ENCODE measurements at regions not wholly inside any gene's neighbourhood (a gene's known extent, or its start where the extent isn't known, plus 50 kb on each side); places are given as distances from the start of the nearest gene placed in this dataset.
A peak's percentile ranks its signal among the peaks of the same experiment; 100 is the strongest.

- no peaks in the 10 kb centered on the region for H3K79me2 ChIP-seq (ENCODE audit: control insufficient read depth, insufficient read depth, low read length, poor library complexity)
- H3K14ac ChIP-seq (ENCODE audit: low read length) = no peak overlapping the region
- no peak overlapping the region for H3K27ac ChIP-seq (ENCODE audit: low read depth, low read length)
- no CpG with 5 or more reads among the region's 6 CpGs for WGBS (ENCODE audit: extremely low coverage, insufficient coverage, insufficient read length)
- H3K4me3 ChIP-seq (ENCODE audit: low read depth, low read length) = no peak overlapping the region
- no peak overlapping the region for H3K23ac ChIP-seq (ENCODE audit: low read length)
- no peaks in the 10 kb centered on the region for H3K36me3 ChIP-seq (ENCODE audit: control insufficient read depth in 1 of 2, insufficient read depth in 2 of 2, low read length in 2 of 2)
- H3K79me1 ChIP-seq (ENCODE audit: low read length) = no peaks in the 10 kb centered on the region
- H3K9ac ChIP-seq (ENCODE audit: low read length) = peak overlapping the region; percentile 2
- no peak overlapping the region for H2BK120ac ChIP-seq (ENCODE audit: insufficient read depth, low read length, poor library complexity)
- no peak overlapping the region for H3K4ac ChIP-seq (ENCODE audit: low read depth, low read length)
- H4K91ac ChIP-seq (ENCODE audit: low read depth, low read length) = no peak overlapping the region
- H3K4me2 ChIP-seq (ENCODE audit: low read length) = no peak overlapping the region
- H2BK5ac ChIP-seq (ENCODE audit: low read depth, low read length, poor library complexity) = no peak overlapping the region
- no peak overlapping the region for H4K12ac ChIP-seq (ENCODE audit: low read depth, low read length)
- H2AK5ac ChIP-seq (ENCODE audit: low read length) = no peak overlapping the region
- H2AFZ ChIP-seq (ENCODE audit: insufficient read depth, low read length, poor library complexity) = no peak overlapping the region
- DNase-seq = no peak
- no peak overlapping the region for H4K8ac ChIP-seq (ENCODE audit: low read depth, low read length)
- no peak overlapping the region for H3K18ac ChIP-seq (ENCODE audit: low read length)
- H3K27me3 ChIP-seq (ENCODE audit: insufficient read depth, low read length) = no peaks in the 10 kb centered on the region
- H2BK12ac ChIP-seq (ENCODE audit: low read length) = no peak overlapping the region
- no peaks in the 10 kb centered on the region for H3K4me1 ChIP-seq (ENCODE audit: control insufficient read depth in 1 of 2, insufficient read depth in 2 of 2, low read length in 2 of 2)
- peaks cover 2% of the 10 kb centered on the region for H3K9me3 ChIP-seq (ENCODE audit: insufficient read depth, low read depth, low read length)
Measured at GRCh38 chr10:120783867-120784266, 67.3 kb upstream of the WDR11 start.

GRCh38 chr10:120788771-120789170 lies 62.4 kb upstream of the WDR11 start:
- Histone ChIP-seq H4K12ac (ENCODE audit: low read depth, low read length) (no peak overlapping the region), H3K4me3 (ENCODE audit: low read depth, low read length) (no peak overlapping the region), H2BK12ac (ENCODE audit: low read length) (no peak overlapping the region), H3K14ac (ENCODE audit: low read length) (no peak overlapping the region), H4K91ac (ENCODE audit: low read depth, low read length) (no peak overlapping the region), H3K4ac (ENCODE audit: low read depth, low read length) (no peak overlapping the region), H3K4me2 (ENCODE audit: low read length) (no peak overlapping the region), H3K18ac (ENCODE audit: low read length) (no peak overlapping the region), H3K27ac (ENCODE audit: low read depth, low read length) (no peak overlapping the region), H3K23ac (ENCODE audit: low read length) (no peak overlapping the region), H3K79me2 (ENCODE audit: control insufficient read depth, insufficient read depth, low read length, poor library complexity) (no peaks in the 10 kb centered on the region), H2AFZ (ENCODE audit: insufficient read depth, low read length, poor library complexity) (no peak overlapping the region), H4K8ac (ENCODE audit: low read depth, low read length) (no peak overlapping the region), H3K4me1 (ENCODE audit: control insufficient read depth in 1 of 2, insufficient read depth in 2 of 2, low read length in 2 of 2) (no peaks in the 10 kb centered on the region), H3K79me1 (ENCODE audit: low read length) (no peaks in the 10 kb centered on the region), H2AK5ac (ENCODE audit: low read length) (no peak overlapping the region), H2BK5ac (ENCODE audit: low read depth, low read length, poor library complexity) (no peak overlapping the region), H3K9ac (ENCODE audit: low read length) (no peak overlapping the region), H3K9me3 (ENCODE audit: insufficient read depth, low read depth, low read length) (peaks cover 3% of the 10 kb centered on the region), H3K36me3 (ENCODE audit: control insufficient read depth in 1 of 2, insufficient read depth in 2 of 2, low read length in 2 of 2) (no peaks in the 10 kb centered on the region), H3K27me3 (ENCODE audit: insufficient read depth, low read length) (no peaks in the 10 kb centered on the region), H2BK120ac (ENCODE audit: insufficient read depth, low read length, poor library complexity) (no peak overlapping the region)
- no peak for DNase-seq
- no CpG with 5 or more reads among the region's 5 CpGs for WGBS (ENCODE audit: extremely low coverage, insufficient coverage, insufficient read length)

- H2BK5ac ChIP-seq (ENCODE audit: low read depth, low read length, poor library complexity) = no peak overlapping the region
- no CpG with 5 or more reads among the region's 5 CpGs for WGBS (ENCODE audit: extremely low coverage, insufficient coverage, insufficient read length)
- no peak overlapping the region for H3K14ac ChIP-seq (ENCODE audit: low read length)
- no peak overlapping the region for H4K91ac ChIP-seq (ENCODE audit: low read depth, low read length)
- H3K4ac ChIP-seq (ENCODE audit: low read depth, low read length) = no peak overlapping the region
- H3K9me3 ChIP-seq (ENCODE audit: insufficient read depth, low read depth, low read length) = peaks cover 4% of the 10 kb centered on the region
- no peak overlapping the region for H2BK12ac ChIP-seq (ENCODE audit: low read length)
- H2AFZ ChIP-seq (ENCODE audit: insufficient read depth, low read length, poor library complexity) = no peak overlapping the region
- no peak for DNase-seq
- no peak overlapping the region for H3K4me3 ChIP-seq (ENCODE audit: low read depth, low read length)
- H4K8ac ChIP-seq (ENCODE audit: low read depth, low read length) = no peak overlapping the region
- no peak overlapping the region for H3K23ac ChIP-seq (ENCODE audit: low read length)
- no peak overlapping the region for H2BK120ac ChIP-seq (ENCODE audit: insufficient read depth, low read length, poor library complexity)
- H4K12ac ChIP-seq (ENCODE audit: low read depth, low read length) = no peak overlapping the region
- H3K27me3 ChIP-seq (ENCODE audit: insufficient read depth, low read length) = no peaks in the 10 kb centered on the region
- H3K4me1 ChIP-seq (ENCODE audit: control insufficient read depth in 1 of 2, insufficient read depth in 2 of 2, low read length in 2 of 2) = no peaks in the 10 kb centered on the region
- H3K79me2 ChIP-seq (ENCODE audit: control insufficient read depth, insufficient read depth, low read length, poor library complexity) = no peaks in the 10 kb centered on the region
- no peak overlapping the region for H2AK5ac ChIP-seq (ENCODE audit: low read length)
- H3K36me3 ChIP-seq (ENCODE audit: control insufficient read depth in 1 of 2, insufficient read depth in 2 of 2, low read length in 2 of 2) = no peaks in the 10 kb centered on the region
- no peaks in the 10 kb centered on the region for H3K79me1 ChIP-seq (ENCODE audit: low read length)
- no peak overlapping the region for H3K27ac ChIP-seq (ENCODE audit: low read depth, low read length)
- H3K4me2 ChIP-seq (ENCODE audit: low read length) = no peak overlapping the region
- no peak overlapping the region for H3K9ac ChIP-seq (ENCODE audit: low read length)
- no peak overlapping the region for H3K18ac ChIP-seq (ENCODE audit: low read length)
Measured at GRCh38 chr10:120789303-120790203, 61.6 kb upstream of the WDR11 start.

GRCh38 chr10:120791316-120791715 lies 59.8 kb upstream of the WDR11 start:
- Histone ChIP-seq H3K14ac (ENCODE audit: low read length) (no peak overlapping the region), H3K4me2 (ENCODE audit: low read length) (no peak overlapping the region), H3K27me3 (ENCODE audit: insufficient read depth, low read length) (no peaks in the 10 kb centered on the region), H2AFZ (ENCODE audit: insufficient read depth, low read length, poor library complexity) (no peak overlapping the region), H4K91ac (ENCODE audit: low read depth, low read length) (no peak overlapping the region), H3K79me1 (ENCODE audit: low read length) (no peaks in the 10 kb centered on the region), H3K9me3 (ENCODE audit: insufficient read depth, low read depth, low read length) (peaks cover 4% of the 10 kb centered on the region), H3K18ac (ENCODE audit: low read length) (no peak overlapping the region), H3K9ac (ENCODE audit: low read length) (no peak overlapping the region), H3K27ac (ENCODE audit: low read depth, low read length) (no peak overlapping the region), H2BK12ac (ENCODE audit: low read length) (no peak overlapping the region), H3K23ac (ENCODE audit: low read length) (no peak overlapping the region), H4K12ac (ENCODE audit: low read depth, low read length) (no peak overlapping the region), H3K36me3 (ENCODE audit: control insufficient read depth in 1 of 2, insufficient read depth in 2 of 2, low read length in 2 of 2) (no peaks in the 10 kb centered on the region), H3K79me2 (ENCODE audit: control insufficient read depth, insufficient read depth, low read length, poor library complexity) (no peaks in the 10 kb centered on the region), H3K4me1 (ENCODE audit: control insufficient read depth in 1 of 2, insufficient read depth in 2 of 2, low read length in 2 of 2) (no peaks in the 10 kb centered on the region), H3K4ac (ENCODE audit: low read depth, low read length) (no peak overlapping the region), H4K8ac (ENCODE audit: low read depth, low read length) (no peak overlapping the region), H2AK5ac (ENCODE audit: low read length) (no peak overlapping the region), H3K4me3 (ENCODE audit: low read depth, low read length) (no peak overlapping the region), H2BK5ac (ENCODE audit: low read depth, low read length, poor library complexity) (no peak overlapping the region), H2BK120ac (ENCODE audit: insufficient read depth, low read length, poor library complexity) (no peak overlapping the region)
- no CpG with 5 or more reads among the region's 5 CpGs for WGBS (ENCODE audit: extremely low coverage, insufficient coverage, insufficient read length)
- no peak for DNase-seq

Measured in trophoblast cell (in vitro differentiated cells and primary cell).